ENCODE measurements at regions not wholly inside any gene's neighbourhood (a gene's known extent, or its start where the extent isn't known, plus 50 kb on each side); places are given as distances from the start of the nearest gene placed in this dataset.
"Not testable (repeated sequence)": the region's sequence is repeated elsewhere in the genome, so short reads cannot be mapped to it uniquely, and the experiment has no call there.

DNA sequence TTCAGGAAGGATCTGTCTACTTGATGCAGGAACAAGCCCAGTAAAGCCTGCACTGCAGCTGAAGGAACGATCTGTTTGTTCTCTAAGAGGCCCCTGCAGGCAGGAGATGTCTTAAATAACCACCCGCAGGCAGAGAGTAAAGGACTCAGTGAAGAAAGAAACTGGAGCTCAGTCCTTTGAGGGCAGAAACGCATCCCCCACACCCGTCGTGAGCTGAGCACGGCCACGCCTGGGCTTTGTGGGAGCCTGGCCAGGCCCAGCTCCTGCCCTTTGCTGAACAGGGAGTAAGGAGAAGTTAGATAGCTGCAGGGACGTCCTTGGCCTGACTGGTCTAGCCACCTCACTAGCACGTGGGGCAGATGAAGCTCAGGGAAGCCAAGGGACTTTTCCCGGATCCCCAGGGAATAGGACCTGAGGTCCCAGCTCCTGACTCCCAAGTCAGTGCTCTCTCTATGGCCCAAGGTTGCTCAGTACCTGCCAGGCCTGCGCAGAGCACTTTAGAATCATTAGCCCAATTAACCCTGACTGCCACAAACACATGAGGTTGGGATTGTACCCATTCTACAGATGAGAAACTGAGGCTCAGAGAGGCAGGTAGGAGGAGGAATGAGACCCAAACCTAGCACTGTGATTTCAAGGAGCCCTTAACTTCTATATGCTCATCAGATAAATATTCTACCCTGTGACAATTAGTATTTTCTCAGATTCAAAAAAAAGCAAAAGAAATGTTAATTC lies 194.2 kb upstream of the SULF2 start:
- TF ChIP-seq ISL1, CSDC2 (CRISPR knock-in tag; IDR thresholded peaks at IDR 0.05): not testable (repeated sequence)
- TF ChIP-seq, protein P1, sequence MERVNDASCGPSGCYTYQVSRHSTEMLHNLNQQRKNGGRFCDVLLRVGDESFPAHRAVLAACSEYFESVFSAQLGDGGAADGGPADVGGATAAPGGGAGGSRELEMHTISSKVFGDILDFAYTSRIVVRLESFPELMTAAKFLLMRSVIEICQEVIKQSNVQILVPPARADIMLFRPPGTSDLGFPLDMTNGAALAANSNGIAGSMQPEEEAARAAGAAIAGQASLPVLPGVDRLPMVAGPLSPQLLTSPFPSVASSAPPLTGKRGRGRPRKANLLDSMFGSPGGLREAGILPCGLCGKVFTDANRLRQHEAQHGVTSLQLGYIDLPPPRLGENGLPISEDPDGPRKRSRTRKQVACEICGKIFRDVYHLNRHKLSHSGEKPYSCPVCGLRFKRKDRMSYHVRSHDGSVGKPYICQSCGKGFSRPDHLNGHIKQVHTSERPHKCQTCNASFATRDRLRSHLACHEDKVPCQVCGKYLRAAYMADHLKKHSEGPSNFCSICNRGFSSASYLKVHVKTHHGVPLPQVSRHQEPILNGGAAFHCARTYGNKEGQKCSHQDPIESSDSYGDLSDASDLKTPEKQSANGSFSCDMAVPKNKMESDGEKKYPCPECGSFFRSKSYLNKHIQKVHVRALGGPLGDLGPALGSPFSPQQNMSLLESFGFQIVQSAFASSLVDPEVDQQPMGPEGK (CRISPR knock-in tag; IDR thresholded peaks at IDR 0.05; ENCODE audit: borderline replicate concordance), result not testable (repeated sequence)
- TF ChIP-seq, protein P2, sequence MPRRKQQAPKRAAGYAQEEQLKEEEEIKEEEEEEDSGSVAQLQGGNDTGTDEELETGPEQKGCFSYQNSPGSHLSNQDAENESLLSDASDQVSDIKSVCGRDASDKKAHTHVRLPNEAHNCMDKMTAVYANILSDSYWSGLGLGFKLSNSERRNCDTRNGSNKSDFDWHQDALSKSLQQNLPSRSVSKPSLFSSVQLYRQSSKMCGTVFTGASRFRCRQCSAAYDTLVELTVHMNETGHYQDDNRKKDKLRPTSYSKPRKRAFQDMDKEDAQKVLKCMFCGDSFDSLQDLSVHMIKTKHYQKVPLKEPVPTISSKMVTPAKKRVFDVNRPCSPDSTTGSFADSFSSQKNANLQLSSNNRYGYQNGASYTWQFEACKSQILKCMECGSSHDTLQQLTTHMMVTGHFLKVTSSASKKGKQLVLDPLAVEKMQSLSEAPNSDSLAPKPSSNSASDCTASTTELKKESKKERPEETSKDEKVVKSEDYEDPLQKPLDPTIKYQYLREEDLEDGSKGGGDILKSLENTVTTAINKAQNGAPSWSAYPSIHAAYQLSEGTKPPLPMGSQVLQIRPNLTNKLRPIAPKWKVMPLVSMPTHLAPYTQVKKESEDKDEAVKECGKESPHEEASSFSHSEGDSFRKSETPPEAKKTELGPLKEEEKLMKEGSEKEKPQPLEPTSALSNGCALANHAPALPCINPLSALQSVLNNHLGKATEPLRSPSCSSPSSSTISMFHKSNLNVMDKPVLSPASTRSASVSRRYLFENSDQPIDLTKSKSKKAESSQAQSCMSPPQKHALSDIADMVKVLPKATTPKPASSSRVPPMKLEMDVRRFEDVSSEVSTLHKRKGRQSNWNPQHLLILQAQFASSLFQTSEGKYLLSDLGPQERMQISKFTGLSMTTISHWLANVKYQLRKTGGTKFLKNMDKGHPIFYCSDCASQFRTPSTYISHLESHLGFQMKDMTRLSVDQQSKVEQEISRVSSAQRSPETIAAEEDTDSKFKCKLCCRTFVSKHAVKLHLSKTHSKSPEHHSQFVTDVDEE (CRISPR knock-in tag; IDR thresholded peaks at IDR 0.05), result not testable (repeated sequence)

All from SK-N-SH treated with all-trans-retinoic acid at 6 μM for 48 hours (cell line).